ENCODE measurements at regions not wholly inside any gene's neighbourhood (a gene's known extent, or its start where the extent isn't known, plus 50 kb on each side); places are given as distances from the start of the nearest gene placed in this dataset.

DNA sequence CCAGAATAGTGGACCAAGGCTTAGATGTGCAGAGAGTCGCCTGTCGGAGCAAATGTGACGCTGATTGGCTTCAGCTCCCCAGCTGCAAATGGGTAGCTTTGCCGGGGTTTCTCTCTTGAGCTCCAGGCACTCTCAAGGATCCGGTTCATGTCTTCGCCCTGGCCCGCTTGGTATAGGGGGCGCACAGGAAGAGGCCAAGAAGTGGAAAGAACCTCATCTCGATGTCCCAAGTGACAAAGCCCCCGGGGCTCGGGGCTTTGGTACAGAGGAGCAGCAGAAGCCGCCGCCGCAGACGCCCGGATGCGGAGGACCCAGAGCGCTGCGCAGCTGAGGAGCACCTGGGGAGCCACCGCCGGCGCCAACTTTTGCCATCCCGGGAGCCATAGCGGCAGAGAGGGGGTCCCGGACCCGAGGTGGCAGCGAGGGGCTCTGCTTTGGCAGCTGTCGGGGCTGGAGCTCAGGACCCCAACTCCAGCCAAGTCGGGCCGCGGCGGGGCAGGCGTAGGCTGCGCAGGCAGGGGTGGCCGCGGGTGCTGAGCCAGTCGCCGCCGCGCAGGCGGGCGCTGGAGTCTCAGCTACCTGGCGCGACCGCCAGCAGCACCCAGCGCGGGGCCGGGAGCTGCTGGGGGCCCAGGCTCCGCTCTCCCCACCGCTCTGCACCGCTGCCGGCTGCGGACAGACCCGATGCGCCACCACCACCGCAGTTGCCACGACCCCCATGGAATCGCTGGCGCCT, 466.6 kb downstream of the XPNPEP1 start:
- TF ChIP-seq CTCF (conservative IDR thresholded peaks at IDR 0.05; ENCODE audit: low read length) (no peak), EZH2phosphoT487 (IDR thresholded peaks at IDR 0.05; ENCODE audit: borderline replicate concordance) (no peak)

Data from Loucy (cell line).